ENCODE measurements at regions not wholly inside any gene's neighbourhood (a gene's known extent, or its start where the extent isn't known, plus 50 kb on each side); places are given as distances from the start of the nearest gene placed in this dataset.

- TF ChIP-seq CTCF (IDR thresholded peaks at IDR 0.05) = no peak
- TF ChIP-seq POLR2A (IDR thresholded peaks at IDR 0.05) = no peak
- TF ChIP-seq EP300 (IDR thresholded peaks at IDR 0.05) = peak in 2 of 4 donors; percentile 44 to 94
Observed at GRCh38 chr21:43299441-43300277, 127.3 kb downstream of the SIK1 start.
